Upper lobe of right lung (tissue), 1 donor: ENCODE measurements at regions not wholly inside any gene's neighbourhood (a gene's known extent, or its start where the extent isn't known, plus 50 kb on each side); places are given as distances from the start of the nearest gene placed in this dataset.
A peak's percentile ranks its signal among the peaks of the same experiment; 100 is the strongest.

ENCODE experiments used
- ATAC-seq: fragments of 200-7000 bp; cut with Tn5 transposase; one replicate; pipeline ENCODE4 v1.9.1; 2020; ENCODE audit warnings: mild to moderate bottlenecking, moderate library complexity
- DNase-seq: peaks from one replicate; pipeline ENCODE4 v3.0.0-alpha.2; 2020
- H3K27ac ChIP-seq: fragments of 200-600 bp; one replicate; pipeline ENCODE4 v1.8.0; 2022
- H3K27me3 ChIP-seq: fragments of 200-600 bp; one replicate; pipeline ENCODE4 v1.8.0; 2022; ENCODE audit warnings: mild to moderate bottlenecking
- H3K36me3 ChIP-seq: fragments of 200-600 bp; one replicate; pipeline ENCODE4 v1.8.0; 2022
- H3K4me1 ChIP-seq: fragments of 200-600 bp; one replicate; pipeline ENCODE4 v1.8.0; 2022
- H3K4me3 ChIP-seq: fragments of 200-600 bp; one replicate; pipeline ENCODE4 v1.8.0; 2022; ENCODE audit warnings: mild to moderate bottlenecking
- H3K9me3 ChIP-seq: fragments of 200-600 bp; one replicate; pipeline ENCODE4 v1.8.0; 2022
- CTCF ChIP-seq: fragments of 200-600 bp; IDR thresholded peaks from one replicate; pipeline ENCODE4 v1.8.0; 2022; ENCODE audit warnings: antibody characterized with exemption
- intact Hi-C: fragments of 100-400 bp; cut with DNase I; formaldehyde crosslinking; loops from one replicate; pipeline ENCODE4 v1.11.0; 2022
- donor health status: DM: no; HTN: yes; CAD: no; lungs with severe emphysema.

- Histone ChIP-seq H3K27ac (no peak overlapping the region), H3K36me3 (no peaks in the 10 kb centered on the region), H3K27me3 (no peaks in the 10 kb centered on the region), H3K4me3 (no peak overlapping the region), H3K4me1 (no peaks in the 10 kb centered on the region), H3K9me3 (no peaks in the 10 kb centered on the region)
- no peak for DNase-seq
- intact Hi-C loops: no loop called here
- no peak for TF ChIP-seq CTCF
- ATAC-seq: no peak
Measured at GRCh38 chr17:71117466-71117865, 948.1 kb downstream of the KCNJ2 start.

GRCh38 chr17:71118039-71118438 is 948.7 kb downstream of the KCNJ2 start:
- ATAC-seq: no peak
- intact Hi-C loops: no loop called here
- peak; percentile 35 for TF ChIP-seq CTCF

GRCh38 chr17:71127416-71127815 is 958.1 kb downstream of the KCNJ2 start:
- no peak for TF ChIP-seq CTCF
- intact Hi-C loops: no loop called here
- Histone ChIP-seq H3K27ac (no peak overlapping the region), H3K4me3 (no peak overlapping the region), H3K4me1 (no peaks in the 10 kb centered on the region), H3K27me3 (no peaks in the 10 kb centered on the region), H3K36me3 (no peaks in the 10 kb centered on the region), H3K9me3 (no peaks in the 10 kb centered on the region)
- ATAC-seq (no peak), DNase-seq (no peak)

More at GRCh38 chr17:71118039-71118438, 948.7 kb downstream of the KCNJ2 start:
- no peak for DNase-seq
- no peaks in the 10 kb centered on the region for H3K9me3 ChIP-seq
- H3K27ac ChIP-seq: no peak overlapping the region
- no peaks in the 10 kb centered on the region for H3K36me3 ChIP-seq
- no peaks in the 10 kb centered on the region for H3K27me3 ChIP-seq
- no peaks in the 10 kb centered on the region for H3K4me1 ChIP-seq
- H3K4me3 ChIP-seq: no peak overlapping the region

- no peak overlapping the region for H3K4me3 ChIP-seq
- intact Hi-C loops: no loop called here
Measured at GRCh38 chr17:71142333-71142732, 973.0 kb downstream of the KCNJ2 start.

GRCh38 chr17:71145486-71145885 is 975.3 kb upstream of the SOX9 start:
- H3K4me3 ChIP-seq: no peak overlapping the region
- no peak for DNase-seq

More at GRCh38 chr17:71142333-71142732, 973.0 kb downstream of the KCNJ2 start:
- TF ChIP-seq CTCF: no peak
- DNase-seq: no peak
- Histone ChIP-seq H3K9me3 (no peaks in the 10 kb centered on the region), H3K4me1 (no peaks in the 10 kb centered on the region), H3K27me3 (no peaks in the 10 kb centered on the region), H3K36me3 (no peaks in the 10 kb centered on the region), H3K27ac (no peak overlapping the region)
- no peak for ATAC-seq

More at GRCh38 chr17:71145486-71145885, 975.3 kb upstream of the SOX9 start:
- ATAC-seq: no peak
- H3K36me3 ChIP-seq: no peaks in the 10 kb centered on the region
- H3K27ac ChIP-seq: no peak overlapping the region
- no peak for TF ChIP-seq CTCF
- no peaks in the 10 kb centered on the region for H3K4me1 ChIP-seq
- no peaks in the 10 kb centered on the region for H3K27me3 ChIP-seq
- intact Hi-C loops: no loop called here
- H3K9me3 ChIP-seq: no peaks in the 10 kb centered on the region
